ENCODE measurements at regions not wholly inside any gene's neighbourhood (a gene's known extent, or its start where the extent isn't known, plus 50 kb on each side); places are given as distances from the start of the nearest gene placed in this dataset.
"Not testable (repeated sequence)": the region's sequence is repeated elsewhere in the genome, so short reads cannot be mapped to it uniquely, and the experiment has no call there.

GRCh38 chr4:15174168-15174567 is 171.9 kb downstream of the CPEB2 start:
- not testable (repeated sequence) for TF ChIP-seq CTCF (conservative IDR thresholded peaks at IDR 0.05; ENCODE audit: low read depth in 2 of 2); EZH2 (IDR thresholded peaks at IDR 0.05; ENCODE audit: low read depth, unreplicated experiment); REST (IDR thresholded peaks at IDR 0.05; ENCODE audit: unreplicated experiment); POLR2AphosphoS5 (IDR thresholded peaks at IDR 0.05; ENCODE audit: low read depth); EZH2phosphoT487 (IDR thresholded peaks at IDR 0.05; ENCODE audit: unreplicated experiment)
